Mesenchymal stem cell (in vitro differentiated cells and primary cell): ENCODE measurements at regions not wholly inside any gene's neighbourhood (a gene's known extent, or its start where the extent isn't known, plus 50 kb on each side); places are given as distances from the start of the nearest gene placed in this dataset.
"Not testable (repeated sequence)": the region's sequence is repeated elsewhere in the genome, so short reads cannot be mapped to it uniquely, and the experiment has no call there.

Source experiments
- DNase-seq: peaks from one replicate; pipeline ENCODE4 v3.0.0-alpha.2; 2013
- H2AFZ ChIP-seq: one replicate; pipeline ENCODE4 v1.6.1; 2013; ENCODE audit warnings: low read depth, mild to moderate bottlenecking, control low read depth, inconsistent platforms, low read length, moderate library complexity
- H2AK5ac ChIP-seq: 2 replicates; pipeline ENCODE4 v1.6.1; 2013; ENCODE audit warnings: low read length, moderate library complexity, mild to moderate bottlenecking, inconsistent platforms; ENCODE audit not compliant: severe bottlenecking
- H2BK120ac ChIP-seq: one replicate; pipeline ENCODE4 v1.6.1; 2013; ENCODE audit warnings: low read depth, mild to moderate bottlenecking, inconsistent platforms, low read length, moderate library complexity
- H2BK12ac ChIP-seq, 2 experiments: one replicate each; pipeline ENCODE4 v1.6.1; 2013; ENCODE audit warnings: inconsistent platforms in 2 of 2, low read length in 2 of 2, mild to moderate bottlenecking in 2 of 2, moderate library complexity in 2 of 2, control low read depth in 1 of 2
- H2BK15ac ChIP-seq: one replicate; pipeline ENCODE4 v1.6.1; 2013; ENCODE audit warnings: mild to moderate bottlenecking, low read depth, inconsistent platforms; ENCODE audit not compliant: poor library complexity, severe bottlenecking
- H2BK5ac ChIP-seq: 2 replicates; pipeline ENCODE4 v1.6.1; 2013; ENCODE audit warnings: low read depth, mild to moderate bottlenecking, low read length, control low read depth, inconsistent platforms; ENCODE audit not compliant: poor library complexity, severe bottlenecking
- H3K14ac ChIP-seq, 2 experiments: one replicate each; pipeline ENCODE4 v1.6.1; 2013; ENCODE audit warnings: inconsistent platforms in 2 of 2, low read length in 2 of 2, control low read depth in 1 of 2, mild to moderate bottlenecking in 1 of 2, moderate library complexity in 1 of 2
- H3K18ac ChIP-seq, 2 experiments: one replicate each; pipeline ENCODE4 v1.6.1; 2013; ENCODE audit warnings: inconsistent platforms in 2 of 2, low read length in 2 of 2, control low read depth in 1 of 2, low read depth in 1 of 2, mild to moderate bottlenecking in 1 of 2
- H3K23ac ChIP-seq, 2 experiments: one replicate each; pipeline ENCODE4 v1.6.1; 2013; ENCODE audit warnings: inconsistent platforms in 2 of 2, low read length in 2 of 2, mild to moderate bottlenecking in 2 of 2, moderate library complexity in 2 of 2, control low read depth in 1 of 2
- H3K27ac ChIP-seq: 2 replicates; pipeline ENCODE4 v1.5.1; 2013; ENCODE audit warnings: mild to moderate bottlenecking, moderate library complexity, low read length, control low read depth, inconsistent platforms; ENCODE audit not compliant: poor library complexity, severe bottlenecking
- H3K27me3 ChIP-seq, 2 experiments: 2 replicates each; pipeline versions ENCODE4 v1.6.1 to v1.7.0; 2013; ENCODE audit warnings: low read length in 2 of 2, mild to moderate bottlenecking in 2 of 2, moderate library complexity in 2 of 2, control low read depth in 1 of 2, inconsistent platforms in 1 of 2; ENCODE audit not compliant: control insufficient read depth in 1 of 2, insufficient read depth in 1 of 2
- H3K36me3 ChIP-seq, 2 experiments: 2 replicates each; pipeline versions ENCODE4 v1.6.1 to v1.7.0; 2013; ENCODE audit warnings: low read length in 2 of 2, control low read depth in 1 of 2, inconsistent platforms in 1 of 2, low read depth in 1 of 2, mild to moderate bottlenecking in 1 of 2; ENCODE audit not compliant: insufficient read depth in 2 of 2, control insufficient read depth in 1 of 2
- H3K4ac ChIP-seq, 2 experiments: one replicate each; pipeline ENCODE4 v1.6.1; 2013; ENCODE audit warnings: inconsistent platforms in 2 of 2, low read length in 2 of 2, mild to moderate bottlenecking in 2 of 2, moderate library complexity in 2 of 2, control low read depth in 1 of 2, low read depth in 1 of 2
- H3K4me1 ChIP-seq: 2 replicates; pipeline ENCODE4 v1.6.1; 2013; ENCODE audit warnings: low read depth, low read length, control low read depth; ENCODE audit not compliant: control insufficient read depth, insufficient read depth
- H3K4me2 ChIP-seq: 2 replicates; pipeline ENCODE4 v1.6.1; 2013; ENCODE audit warnings: low read length, mild to moderate bottlenecking, inconsistent platforms; ENCODE audit not compliant: poor library complexity, severe bottlenecking
- H3K4me3 ChIP-seq, 2 experiments: 2 replicates each; pipeline versions ENCODE4 v1.5.1 to v1.7.0; 2013; ENCODE audit warnings: low read length in 2 of 2, mild to moderate bottlenecking in 2 of 2, control low read depth in 1 of 2, low read depth in 1 of 2; ENCODE audit not compliant: insufficient read depth in 1 of 2
- H3K79me1 ChIP-seq: replicated peaks from 2 replicates; pipeline ENCODE4 v1.6.1; 2013; ENCODE audit warnings: mild to moderate bottlenecking, control low read depth, low read length, inconsistent platforms; ENCODE audit not compliant: poor library complexity, severe bottlenecking
- H3K9ac ChIP-seq: 2 replicates; pipeline ENCODE4 v1.7.0; 2013; ENCODE audit warnings: mild to moderate bottlenecking, low read length, moderate library complexity
- H3K9me3 ChIP-seq: 2 replicates; pipeline ENCODE4 v1.7.0; 2013; ENCODE audit warnings: mild to moderate bottlenecking, low read length; ENCODE audit not compliant: control insufficient read depth
- H4K8ac ChIP-seq: one replicate; pipeline ENCODE4 v1.6.1; 2013; ENCODE audit warnings: inconsistent platforms, mild to moderate bottlenecking, low read length, moderate library complexity
- H4K91ac ChIP-seq: one replicate; pipeline ENCODE4 v1.6.1; 2013; ENCODE audit warnings: mild to moderate bottlenecking, low read length, inconsistent platforms
- WGBS: methylation state at CpG from one replicate; pipeline ENCODE4 v1.1.7; 2013; ENCODE audit warnings: mixed read lengths; 5-methylcytosine and 5-hydroxymethylcytosine counted together

DNA sequence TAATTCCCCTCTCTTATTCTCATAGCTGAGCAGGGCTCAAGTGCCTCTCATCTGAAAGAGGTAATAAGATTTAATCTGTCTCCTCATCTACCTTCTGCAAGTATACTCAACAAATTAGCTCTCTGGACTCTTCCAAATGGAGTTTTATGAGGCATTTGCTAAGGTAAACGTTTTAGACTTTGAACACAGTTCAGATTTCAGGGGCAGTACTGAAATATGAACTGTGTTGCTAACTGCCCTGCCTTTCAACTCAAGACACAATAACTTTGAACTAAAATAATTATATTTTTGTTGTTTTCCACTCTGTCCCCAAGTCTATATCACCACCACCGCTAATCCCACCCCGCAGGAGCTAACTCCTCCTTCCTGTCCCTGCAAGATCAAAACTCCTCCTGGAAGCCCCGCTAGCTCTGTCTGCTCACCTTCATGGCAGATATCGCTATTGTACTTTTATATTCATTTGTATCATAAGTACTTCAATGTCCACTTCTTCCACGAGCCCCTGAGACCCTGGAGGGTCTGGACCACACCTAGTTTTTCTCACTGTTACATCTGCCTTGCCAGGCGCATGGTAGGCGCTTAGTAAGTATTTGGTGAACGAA is 90.7 kb upstream of the DRD5 start:
- Histone ChIP-seq H3K4me2 (peak overlapping the region; percentile 50), H3K9ac (peak overlapping the region; percentile 85), H3K4me3 (peak overlapping the region; percentile 56 to 79)
- not testable (repeated sequence) for H2AFZ ChIP-seq, H3K4me1 ChIP-seq, H4K8ac ChIP-seq, H3K9me3 ChIP-seq, H3K27me3 ChIP-seq, H2BK15ac ChIP-seq, H4K91ac ChIP-seq, H3K4ac ChIP-seq, H2BK120ac ChIP-seq, H3K27ac ChIP-seq, H3K36me3 ChIP-seq, H3K23ac ChIP-seq, H3K79me1 ChIP-seq, H3K18ac ChIP-seq, H2AK5ac ChIP-seq, DNase-seq, H3K14ac ChIP-seq, H2BK5ac ChIP-seq, H2BK12ac ChIP-seq
- WGBS, result 38% methylated on average over 9 of the region's 9 CpGs

DNA sequence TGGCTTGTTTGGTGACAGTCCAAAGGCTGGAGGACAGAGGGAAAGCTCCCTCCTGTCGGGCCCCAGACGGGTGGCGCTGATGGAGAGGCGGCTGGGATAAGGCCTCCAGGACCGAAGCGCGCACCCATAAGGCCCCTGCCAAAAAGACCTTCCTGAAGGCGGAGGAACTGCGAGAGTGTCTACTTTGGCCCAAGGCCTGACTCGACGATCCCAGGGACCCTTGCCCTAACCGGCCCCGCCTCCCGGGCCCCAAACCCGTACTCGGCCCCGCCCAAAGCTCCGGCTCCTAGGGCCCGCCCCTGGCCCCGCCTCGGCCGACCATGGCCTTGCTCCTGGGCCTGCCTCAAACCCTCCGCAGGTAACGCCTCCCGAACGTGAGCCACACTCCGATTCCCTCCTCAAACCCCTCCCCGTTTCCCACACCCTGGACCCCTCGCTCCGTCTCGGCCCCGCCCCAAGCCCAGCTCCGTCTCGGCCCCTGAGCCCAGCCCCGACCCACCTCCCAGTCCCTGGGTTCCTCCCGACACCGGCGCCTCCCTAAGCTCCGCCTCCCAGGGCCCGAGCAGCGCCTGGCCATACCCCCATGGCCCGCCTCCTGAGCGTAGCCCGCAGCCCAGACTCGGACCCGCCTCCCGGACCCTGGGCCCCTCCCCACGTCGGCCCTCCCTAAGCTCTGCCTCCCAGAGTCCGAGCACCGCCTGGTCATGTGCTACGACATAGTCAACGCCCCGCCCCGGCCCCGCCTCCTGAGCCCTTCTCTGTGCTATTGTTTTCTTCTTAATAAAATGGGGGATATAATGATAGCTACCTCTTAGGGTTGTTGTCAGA is 90.0 kb upstream of the DRD5 start:
- Histone ChIP-seq H2AFZ (no peak overlapping the region), H4K91ac (no peak overlapping the region), H3K14ac (no peak overlapping the region), H3K27ac (no peak overlapping the region), H3K27me3 (no peaks in the 10 kb centered on the region), H2BK120ac (peak overlapping the region; percentile 19), H2BK12ac (no peak overlapping the region), H3K9ac (peak overlapping the region; percentile 85), H3K4me2 (peak overlapping the region; percentile 50), H4K8ac (peak overlapping the region; percentile 13), H3K36me3 (no peaks in the 10 kb centered on the region), H2AK5ac (no peak overlapping the region), H3K4me1 (no peaks in the 10 kb centered on the region), H2BK15ac (peak overlapping the region; percentile 28), H3K9me3 (no peaks in the 10 kb centered on the region), H3K4me3 (peak overlapping the region; percentile 56 to 79), H2BK5ac (no peak overlapping the region), H3K18ac (no peak overlapping the region), H3K23ac (no peak overlapping the region), H3K79me1 (no peaks in the 10 kb centered on the region), H3K4ac (no peak overlapping the region)
- peak; percentile 48 for DNase-seq
- WGBS, result 5% methylated on average over 55 of the region's 56 CpGs

DNA sequence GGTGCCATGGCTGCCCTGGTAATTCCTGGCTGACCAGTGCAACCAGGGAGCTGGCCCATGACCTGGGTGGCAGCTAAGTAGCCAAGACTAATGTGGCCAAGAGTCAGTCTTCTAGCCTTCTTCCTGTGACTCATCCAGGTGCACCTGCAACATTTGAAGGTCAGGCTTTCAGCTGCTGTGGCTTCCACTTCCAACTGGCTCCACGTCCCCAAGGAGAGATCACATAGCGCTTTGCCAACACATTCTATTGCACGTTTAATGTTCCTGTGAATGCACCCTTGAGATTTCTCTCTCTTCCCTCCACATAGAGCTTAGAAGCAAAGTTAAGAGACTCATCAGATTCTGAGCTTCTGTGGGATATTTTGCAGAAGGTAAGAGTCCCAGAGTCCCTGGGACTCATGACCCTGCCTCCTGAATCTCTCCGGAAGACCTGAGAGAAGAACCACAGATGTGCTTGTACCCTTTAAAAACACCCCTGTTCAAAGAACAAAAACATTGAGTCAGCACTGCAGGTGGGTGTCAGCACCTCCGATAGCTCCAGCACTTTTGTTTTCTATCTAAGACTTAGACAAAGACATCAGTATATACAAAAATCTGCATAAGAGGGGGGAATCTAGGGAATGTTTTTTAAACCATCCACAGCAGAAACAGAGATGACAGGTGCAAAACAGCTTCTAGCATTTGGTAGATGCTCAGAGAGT is 88.5 kb upstream of the DRD5 start:
- not testable (repeated sequence) for H2BK5ac ChIP-seq, H3K18ac ChIP-seq, H2BK12ac ChIP-seq, DNase-seq, H3K27ac ChIP-seq, H3K9ac ChIP-seq, H3K4me1 ChIP-seq, H4K91ac ChIP-seq, H2BK120ac ChIP-seq, H3K23ac ChIP-seq, H3K27me3 ChIP-seq, H3K4me2 ChIP-seq, H3K4me3 ChIP-seq, H3K9me3 ChIP-seq, H3K14ac ChIP-seq, H2AFZ ChIP-seq, H4K8ac ChIP-seq, H3K36me3 ChIP-seq, H3K4ac ChIP-seq, H2BK15ac ChIP-seq, H2AK5ac ChIP-seq, H3K79me1 ChIP-seq
- 86% methylated on average over 2 of the region's 5 CpGs for WGBS

- not testable (repeated sequence) for H4K91ac ChIP-seq, H2BK12ac ChIP-seq, H3K9me3 ChIP-seq, DNase-seq, H2BK5ac ChIP-seq, H2AK5ac ChIP-seq, H3K18ac ChIP-seq, H2BK15ac ChIP-seq, H3K4me2 ChIP-seq, H3K27ac ChIP-seq, H3K4me3 ChIP-seq, H3K4me1 ChIP-seq, H3K4ac ChIP-seq, H2AFZ ChIP-seq, H4K8ac ChIP-seq, H3K79me1 ChIP-seq, H3K14ac ChIP-seq, H2BK120ac ChIP-seq, H3K23ac ChIP-seq, H3K27me3 ChIP-seq, H3K9ac ChIP-seq, H3K36me3 ChIP-seq
- WGBS, result 81% methylated on average over 5 of the region's 7 CpGs
Observed at GRCh38 chr4:9694403-9694802, 87.0 kb upstream of the DRD5 start.
